ENCODE measurements at regions not wholly inside any gene's neighbourhood (a gene's known extent, or its start where the extent isn't known, plus 50 kb on each side); places are given as distances from the start of the nearest gene placed in this dataset.

DNA sequence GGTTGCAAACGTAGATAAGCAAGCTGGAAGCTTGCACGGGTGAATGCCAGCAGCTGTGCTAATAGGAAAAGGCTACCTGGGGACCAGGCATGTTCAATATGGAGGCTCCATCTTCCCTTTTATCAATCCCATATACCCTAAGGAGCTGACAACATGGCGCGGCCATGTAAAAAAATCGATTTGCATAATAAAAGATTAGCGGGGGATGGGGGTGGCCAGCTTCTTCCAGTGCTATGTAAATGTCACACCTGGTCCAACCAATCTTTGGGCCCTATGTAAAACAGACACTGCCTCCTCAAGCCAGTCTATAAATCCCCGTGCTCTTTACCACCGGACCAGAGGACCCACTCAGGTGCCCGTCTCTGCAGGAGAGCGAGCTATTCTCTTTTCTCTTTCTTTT lies 128.2 kb downstream of the GPAT3 start:
- TF ChIP-seq, protein P1, sequence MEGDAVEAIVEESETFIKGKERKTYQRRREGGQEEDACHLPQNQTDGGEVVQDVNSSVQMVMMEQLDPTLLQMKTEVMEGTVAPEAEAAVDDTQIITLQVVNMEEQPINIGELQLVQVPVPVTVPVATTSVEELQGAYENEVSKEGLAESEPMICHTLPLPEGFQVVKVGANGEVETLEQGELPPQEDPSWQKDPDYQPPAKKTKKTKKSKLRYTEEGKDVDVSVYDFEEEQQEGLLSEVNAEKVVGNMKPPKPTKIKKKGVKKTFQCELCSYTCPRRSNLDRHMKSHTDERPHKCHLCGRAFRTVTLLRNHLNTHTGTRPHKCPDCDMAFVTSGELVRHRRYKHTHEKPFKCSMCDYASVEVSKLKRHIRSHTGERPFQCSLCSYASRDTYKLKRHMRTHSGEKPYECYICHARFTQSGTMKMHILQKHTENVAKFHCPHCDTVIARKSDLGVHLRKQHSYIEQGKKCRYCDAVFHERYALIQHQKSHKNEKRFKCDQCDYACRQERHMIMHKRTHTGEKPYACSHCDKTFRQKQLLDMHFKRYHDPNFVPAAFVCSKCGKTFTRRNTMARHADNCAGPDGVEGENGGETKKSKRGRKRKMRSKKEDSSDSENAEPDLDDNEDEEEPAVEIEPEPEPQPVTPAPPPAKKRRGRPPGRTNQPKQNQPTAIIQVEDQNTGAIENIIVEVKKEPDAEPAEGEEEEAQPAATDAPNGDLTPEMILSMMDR (IDR thresholded peaks at IDR 0.05; ENCODE audit: low read depth, low read length, missing input control), result no peak
- TF ChIP-seq TAF1 (conservative IDR thresholded peaks at IDR 0.05) (no peak), EGR1 (IDR thresholded peaks at IDR 0.05; ENCODE audit: low read depth in 2 of 2) (no peak), JUND (IDR thresholded peaks at IDR 0.05) (no peak), FOXA1 (IDR thresholded peaks at IDR 0.05) (no peak), RXRA (IDR thresholded peaks at IDR 0.05) (no peak), RAD21 (IDR thresholded peaks at IDR 0.05) (no peak), SP1 (IDR thresholded peaks at IDR 0.05) (no peak), YY1 (IDR thresholded peaks at IDR 0.05) (no peak), HNF4A (conservative IDR thresholded peaks at IDR 0.05) (no peak)
- TF ChIP-seq, protein P2, sequence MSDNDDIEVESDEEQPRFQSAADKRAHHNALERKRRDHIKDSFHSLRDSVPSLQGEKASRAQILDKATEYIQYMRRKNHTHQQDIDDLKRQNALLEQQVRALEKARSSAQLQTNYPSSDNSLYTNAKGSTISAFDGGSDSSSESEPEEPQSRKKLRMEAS (IDR thresholded peaks at IDR 0.05), result no peak
- TF ChIP-seq, protein P3, sequence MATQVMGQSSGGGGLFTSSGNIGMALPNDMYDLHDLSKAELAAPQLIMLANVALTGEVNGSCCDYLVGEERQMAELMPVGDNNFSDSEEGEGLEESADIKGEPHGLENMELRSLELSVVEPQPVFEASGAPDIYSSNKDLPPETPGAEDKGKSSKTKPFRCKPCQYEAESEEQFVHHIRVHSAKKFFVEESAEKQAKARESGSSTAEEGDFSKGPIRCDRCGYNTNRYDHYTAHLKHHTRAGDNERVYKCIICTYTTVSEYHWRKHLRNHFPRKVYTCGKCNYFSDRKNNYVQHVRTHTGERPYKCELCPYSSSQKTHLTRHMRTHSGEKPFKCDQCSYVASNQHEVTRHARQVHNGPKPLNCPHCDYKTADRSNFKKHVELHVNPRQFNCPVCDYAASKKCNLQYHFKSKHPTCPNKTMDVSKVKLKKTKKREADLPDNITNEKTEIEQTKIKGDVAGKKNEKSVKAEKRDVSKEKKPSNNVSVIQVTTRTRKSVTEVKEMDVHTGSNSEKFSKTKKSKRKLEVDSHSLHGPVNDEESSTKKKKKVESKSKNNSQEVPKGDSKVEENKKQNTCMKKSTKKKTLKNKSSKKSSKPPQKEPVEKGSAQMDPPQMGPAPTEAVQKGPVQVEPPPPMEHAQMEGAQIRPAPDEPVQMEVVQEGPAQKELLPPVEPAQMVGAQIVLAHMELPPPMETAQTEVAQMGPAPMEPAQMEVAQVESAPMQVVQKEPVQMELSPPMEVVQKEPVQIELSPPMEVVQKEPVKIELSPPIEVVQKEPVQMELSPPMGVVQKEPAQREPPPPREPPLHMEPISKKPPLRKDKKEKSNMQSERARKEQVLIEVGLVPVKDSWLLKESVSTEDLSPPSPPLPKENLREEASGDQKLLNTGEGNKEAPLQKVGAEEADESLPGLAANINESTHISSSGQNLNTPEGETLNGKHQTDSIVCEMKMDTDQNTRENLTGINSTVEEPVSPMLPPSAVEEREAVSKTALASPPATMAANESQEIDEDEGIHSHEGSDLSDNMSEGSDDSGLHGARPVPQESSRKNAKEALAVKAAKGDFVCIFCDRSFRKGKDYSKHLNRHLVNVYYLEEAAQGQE (IDR thresholded peaks at IDR 0.05), result no peak
- TF ChIP-seq, protein P4, sequence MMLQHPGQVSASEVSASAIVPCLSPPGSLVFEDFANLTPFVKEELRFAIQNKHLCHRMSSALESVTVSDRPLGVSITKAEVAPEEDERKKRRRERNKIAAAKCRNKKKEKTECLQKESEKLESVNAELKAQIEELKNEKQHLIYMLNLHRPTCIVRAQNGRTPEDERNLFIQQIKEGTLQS (IDR thresholded peaks at IDR 0.05), result no peak
- TF ChIP-seq, protein P5, sequence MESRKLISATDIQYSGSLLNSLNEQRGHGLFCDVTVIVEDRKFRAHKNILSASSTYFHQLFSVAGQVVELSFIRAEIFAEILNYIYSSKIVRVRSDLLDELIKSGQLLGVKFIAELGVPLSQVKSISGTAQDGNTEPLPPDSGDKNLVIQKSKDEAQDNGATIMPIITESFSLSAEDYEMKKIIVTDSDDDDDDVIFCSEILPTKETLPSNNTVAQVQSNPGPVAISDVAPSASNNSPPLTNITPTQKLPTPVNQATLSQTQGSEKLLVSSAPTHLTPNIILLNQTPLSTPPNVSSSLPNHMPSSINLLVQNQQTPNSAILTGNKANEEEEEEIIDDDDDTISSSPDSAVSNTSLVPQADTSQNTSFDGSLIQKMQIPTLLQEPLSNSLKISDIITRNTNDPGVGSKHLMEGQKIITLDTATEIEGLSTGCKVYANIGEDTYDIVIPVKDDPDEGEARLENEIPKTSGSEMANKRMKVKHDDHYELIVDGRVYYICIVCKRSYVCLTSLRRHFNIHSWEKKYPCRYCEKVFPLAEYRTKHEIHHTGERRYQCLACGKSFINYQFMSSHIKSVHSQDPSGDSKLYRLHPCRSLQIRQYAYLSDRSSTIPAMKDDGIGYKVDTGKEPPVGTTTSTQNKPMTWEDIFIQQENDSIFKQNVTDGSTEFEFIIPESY (IDR thresholded peaks at IDR 0.05), result no peak
